T-helper 17 cell (primary cell): ENCODE measurements at regions not wholly inside any gene's neighbourhood (a gene's known extent, or its start where the extent isn't known, plus 50 kb on each side); places are given as distances from the start of the nearest gene placed in this dataset.

Experiments used
- ATAC-seq: fragments of 150-1000 bp; cut with Tn5 transposase; 2 replicates; pipeline ENCODE4 v1.10.0; 2021; ENCODE audit warnings: mild to moderate bottlenecking, moderate library complexity
- DNase-seq, 3 donors: peaks; one replicate each; pipeline versions ENCODE4 v3.0.0 to v3.0.0-alpha.2; 2020 to 2021
- H3K9me3 ChIP-seq: one replicate; pipeline ENCODE4 v1.7.0; 2013; ENCODE audit warnings: low read length, mild to moderate bottlenecking; ENCODE audit not compliant: control insufficient read depth, poor library complexity, severe bottlenecking
- H3K27ac Mint-ChIP-seq: one replicate; pipeline ENCODE4 v1.8.0; 2022; ENCODE audit warnings: mild to moderate bottlenecking, moderate library complexity, mixed read lengths
- H3K27me3 Mint-ChIP-seq: one replicate; pipeline ENCODE4 v1.8.0; 2022; ENCODE audit warnings: mixed read lengths
- H3K36me3 Mint-ChIP-seq: one replicate; pipeline ENCODE4 v1.8.0; 2022; ENCODE audit warnings: low read depth, mixed read lengths
- H3K4me1 Mint-ChIP-seq: one replicate; pipeline ENCODE4 v1.8.0; 2022; ENCODE audit warnings: mild to moderate bottlenecking, mixed read lengths
- H3K4me3 Mint-ChIP-seq: one replicate; pipeline ENCODE4 v1.8.0; 2022; ENCODE audit warnings: mild to moderate bottlenecking, moderate library complexity, mixed read lengths

DNA sequence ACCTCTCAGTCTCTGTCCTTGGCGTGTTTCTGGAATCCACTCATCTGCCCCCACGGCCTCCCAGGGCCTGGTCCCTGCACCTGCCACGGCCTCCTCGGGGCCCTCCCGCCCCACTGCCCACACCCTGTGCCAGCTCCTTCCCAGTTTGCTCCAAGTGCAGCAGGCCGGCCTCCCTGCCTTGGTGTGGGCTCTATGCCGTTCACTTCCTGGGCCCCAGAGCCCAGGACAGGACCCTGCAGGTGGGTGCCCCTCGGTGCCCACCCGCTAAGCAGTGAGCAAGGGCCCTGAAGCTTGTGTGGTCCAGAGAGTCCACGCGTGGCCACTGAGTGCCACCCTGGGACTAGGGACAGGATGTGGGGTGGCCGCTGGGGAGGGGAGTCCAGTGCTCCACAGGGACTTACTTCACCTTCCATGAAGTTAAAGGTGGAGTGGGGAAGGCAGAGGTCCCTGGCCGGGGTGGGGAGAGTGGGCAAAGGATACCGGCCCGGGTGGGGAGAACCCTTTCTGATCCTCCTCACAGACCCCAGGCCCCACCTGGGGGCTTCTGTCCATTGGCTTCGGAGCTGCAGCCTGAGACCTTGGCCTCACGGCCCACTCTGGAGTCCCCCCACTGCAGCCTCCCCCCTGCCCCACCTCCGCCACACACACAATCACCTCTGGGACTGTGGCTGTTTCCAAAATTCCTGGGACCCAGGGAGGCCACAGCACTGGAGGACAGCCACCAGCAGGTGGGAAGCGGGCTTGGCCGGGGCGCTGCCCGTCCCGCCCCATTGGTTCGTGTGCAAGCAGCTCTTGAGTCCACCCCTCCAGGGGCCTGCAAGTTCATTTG, 60.0 kb upstream of the NKX1-1 start:
- Mint-ChIP-seq H3K27me3 (peaks cover 14% of the 10 kb centered on the region), H3K36me3 (no peaks in the 10 kb centered on the region), H3K4me1 (peaks cover under 1% of the 10 kb centered on the region), H3K27ac (no peak overlapping the region), H3K4me3 (no peak overlapping the region)
- ATAC-seq: no peak
- no peak for DNase-seq
- no peaks in the 10 kb centered on the region for H3K9me3 ChIP-seq

DNA sequence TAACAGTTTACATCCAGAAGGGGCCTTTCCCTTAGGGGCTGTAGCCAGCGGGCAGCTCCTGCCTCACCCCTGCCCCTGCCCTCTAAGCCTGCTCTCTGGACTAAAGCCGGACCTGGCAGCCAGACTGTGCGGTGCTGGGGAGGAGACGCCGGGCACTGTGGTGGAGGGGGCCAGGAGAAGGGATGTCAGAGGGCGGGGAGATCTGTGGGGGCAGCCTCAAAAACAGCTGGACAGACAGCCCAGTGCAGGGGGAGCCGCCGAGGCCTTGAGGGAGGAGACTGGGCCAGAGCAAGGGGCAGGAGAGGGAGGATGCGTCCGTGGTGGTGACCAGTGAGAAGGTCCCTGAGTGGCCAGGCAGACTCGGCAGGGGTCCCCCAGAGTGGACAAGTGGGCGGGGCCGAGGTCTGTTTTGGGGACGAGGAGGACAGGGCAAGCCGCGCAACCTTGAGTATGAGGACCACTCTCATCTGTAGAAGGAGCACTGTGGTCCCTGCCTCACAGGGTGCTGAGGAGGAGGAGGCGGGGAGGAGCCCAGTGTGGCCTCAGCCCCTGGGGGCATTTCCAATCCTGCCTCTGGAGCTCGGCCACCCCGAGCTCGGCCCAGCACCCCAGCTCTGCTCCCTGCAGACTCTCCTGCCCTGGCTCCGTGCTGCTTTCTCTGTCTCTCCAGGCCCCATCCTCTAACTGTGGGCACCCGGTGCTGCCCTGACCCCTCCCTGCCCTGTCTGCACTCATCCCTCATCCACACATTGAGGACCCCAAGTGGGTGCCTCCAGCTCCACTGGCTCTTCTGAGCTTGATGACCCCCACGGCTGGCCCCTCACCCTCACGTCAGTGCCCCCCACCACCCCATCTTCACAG, 59.2 kb upstream of the NKX1-1 start:
- ATAC-seq (no peak), DNase-seq (no peak)
- H3K9me3 ChIP-seq: no peaks in the 10 kb centered on the region
- peaks cover 2% of the 10 kb centered on the region for H3K4me1 Mint-ChIP-seq
- peaks cover 4% of the 10 kb centered on the region for H3K36me3 Mint-ChIP-seq
- no peak overlapping the region for H3K4me3 Mint-ChIP-seq
- no peak overlapping the region for H3K27ac Mint-ChIP-seq
- peaks cover 20% of the 10 kb centered on the region for H3K27me3 Mint-ChIP-seq

DNA sequence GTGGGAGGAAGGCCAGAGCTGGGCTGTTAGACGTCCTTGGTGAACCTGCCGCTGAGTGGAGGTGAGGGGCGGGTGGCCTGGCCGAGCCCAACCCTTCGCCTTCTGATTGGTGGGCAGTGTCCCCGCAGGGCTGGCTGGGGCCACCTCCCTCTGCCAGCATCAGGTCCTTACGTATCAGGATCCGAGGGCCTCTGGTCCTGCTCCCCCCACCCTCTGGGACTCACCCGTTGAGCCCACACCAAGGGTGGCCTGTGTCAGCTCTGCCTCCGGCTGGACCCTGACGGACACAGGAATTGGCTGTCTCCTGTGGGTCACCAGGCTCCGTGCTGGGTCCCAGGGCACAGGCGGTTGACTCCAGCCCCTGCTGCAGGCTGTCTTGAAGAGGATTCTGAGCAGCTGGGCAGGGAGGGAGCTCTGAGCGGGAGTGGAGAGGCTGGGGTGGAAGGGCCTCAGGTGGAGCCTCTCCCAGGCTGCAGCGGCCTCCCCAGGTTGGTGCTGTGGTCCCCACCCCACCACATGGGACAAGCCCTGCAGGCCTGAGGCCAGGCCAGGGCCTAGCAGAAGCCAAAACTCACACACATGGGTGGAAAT, 58.4 kb upstream of the NKX1-1 start:
- peaks cover 2% of the 10 kb centered on the region for H3K4me1 Mint-ChIP-seq
- H3K27me3 Mint-ChIP-seq: peaks cover 24% of the 10 kb centered on the region
- H3K9me3 ChIP-seq: no peaks in the 10 kb centered on the region
- H3K27ac Mint-ChIP-seq: no peak overlapping the region
- ATAC-seq (no peak), DNase-seq (no peak)
- H3K36me3 Mint-ChIP-seq: peaks cover 6% of the 10 kb centered on the region
- H3K4me3 Mint-ChIP-seq: no peak overlapping the region

DNA sequence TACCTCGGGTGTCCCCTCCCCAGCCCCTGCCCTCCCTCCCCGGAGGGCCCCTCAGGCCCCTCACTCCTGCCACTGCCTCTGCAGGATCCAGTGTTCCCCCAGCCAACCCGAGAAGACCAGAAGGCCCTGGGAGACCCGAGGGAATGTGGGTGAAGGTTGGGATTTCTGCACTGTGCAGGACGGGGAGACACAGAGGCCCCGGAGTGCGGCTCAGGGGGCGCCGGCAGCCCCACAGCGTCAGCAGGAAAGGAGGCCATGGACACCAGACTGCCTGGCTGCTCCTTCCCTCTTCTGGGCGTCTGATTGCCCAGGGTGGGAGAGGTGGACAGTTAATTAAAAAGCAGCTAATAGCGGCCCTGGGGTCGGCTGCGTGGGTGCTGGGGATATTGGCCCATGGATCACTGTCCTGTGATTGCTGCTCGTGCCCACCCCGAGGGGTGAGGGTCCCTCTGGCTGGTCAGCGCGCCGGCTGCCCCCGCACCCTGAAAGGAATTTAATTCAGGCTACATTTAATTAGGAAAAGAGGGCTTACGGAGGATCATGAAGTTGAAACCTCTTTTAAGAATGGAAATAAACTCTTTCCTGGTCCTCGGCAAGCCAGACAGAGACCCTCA, 57.8 kb upstream of the NKX1-1 start:
- DNase-seq: no peak
- Mint-ChIP-seq H3K36me3 (peaks cover 6% of the 10 kb centered on the region), H3K27me3 (peaks cover 24% of the 10 kb centered on the region), H3K4me1 (peaks cover 2% of the 10 kb centered on the region), H3K27ac (no peak overlapping the region), H3K4me3 (no peak overlapping the region)
- no peak for ATAC-seq
- no peaks in the 10 kb centered on the region for H3K9me3 ChIP-seq

DNA sequence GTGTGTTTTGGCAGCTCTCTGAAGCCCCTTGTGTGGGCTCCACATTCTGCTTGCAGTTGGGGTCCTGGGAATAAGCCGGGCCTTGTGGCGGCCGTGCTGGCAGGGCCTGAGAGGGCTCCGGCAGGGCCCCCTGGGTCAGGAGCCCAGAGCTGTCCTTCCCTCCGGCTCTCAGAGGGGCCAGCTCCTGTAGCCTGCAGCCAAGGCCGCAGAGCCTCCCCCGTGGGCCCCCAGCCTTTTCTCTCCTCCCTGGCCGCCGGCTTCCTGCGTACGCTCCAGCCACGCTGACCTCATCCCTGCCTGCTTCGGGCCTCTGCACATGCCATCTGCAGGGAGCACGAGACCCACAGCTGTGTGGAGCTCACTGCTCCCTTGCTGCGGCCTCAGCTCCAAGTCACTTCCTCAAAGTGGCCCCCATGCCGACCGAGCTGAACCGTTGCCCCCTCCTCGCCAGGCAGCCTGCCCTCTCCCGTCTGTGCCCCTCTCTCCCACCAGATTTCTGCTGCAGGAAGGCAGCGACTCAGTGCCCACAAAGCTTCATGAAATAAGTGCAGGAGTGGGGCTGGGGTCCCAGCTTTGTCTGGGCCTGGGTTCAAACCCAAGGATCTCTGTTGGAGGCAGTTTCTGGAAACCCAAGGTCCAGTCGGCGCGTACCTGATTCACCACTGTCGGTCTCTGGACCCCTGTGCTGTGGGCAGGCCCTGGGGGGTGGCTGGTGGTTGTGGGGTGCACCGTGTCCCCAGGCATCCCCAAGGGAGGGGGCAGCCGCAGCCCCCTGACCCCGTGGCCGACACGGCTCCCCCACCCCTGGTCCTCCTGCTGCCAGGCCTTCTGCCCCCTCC, 57.1 kb upstream of the NKX1-1 start:
- DNase-seq (no peak), ATAC-seq (no peak)
- Mint-ChIP-seq H3K4me3 (no peak overlapping the region), H3K4me1 (peaks cover 2% of the 10 kb centered on the region), H3K36me3 (peaks cover 6% of the 10 kb centered on the region), H3K27ac (no peak overlapping the region), H3K27me3 (peaks cover 24% of the 10 kb centered on the region)
- no peaks in the 10 kb centered on the region for H3K9me3 ChIP-seq

DNA sequence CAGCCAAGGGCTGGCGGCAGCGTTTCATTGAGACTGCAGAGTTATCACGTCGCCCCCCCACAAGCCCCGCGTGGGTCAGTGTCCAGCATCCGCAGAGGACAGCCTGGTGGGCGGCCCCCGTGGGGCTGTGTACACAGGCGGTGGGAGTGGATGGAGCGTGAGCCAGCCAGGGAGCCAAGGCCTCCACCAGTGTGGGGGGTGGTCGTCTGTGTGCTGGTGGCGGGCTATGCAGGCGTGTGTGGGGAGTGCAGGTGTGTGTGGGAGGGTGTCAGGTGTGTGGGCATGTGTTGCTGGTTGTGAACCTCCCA, 56.5 kb upstream of the NKX1-1 start:
- Mint-ChIP-seq H3K27ac (no peak overlapping the region), H3K27me3 (peaks cover 24% of the 10 kb centered on the region), H3K4me3 (no peak overlapping the region), H3K4me1 (peaks cover 2% of the 10 kb centered on the region), H3K36me3 (peaks cover 6% of the 10 kb centered on the region)
- no peak for DNase-seq
- ATAC-seq: no peak
- H3K9me3 ChIP-seq: no peaks in the 10 kb centered on the region

DNA sequence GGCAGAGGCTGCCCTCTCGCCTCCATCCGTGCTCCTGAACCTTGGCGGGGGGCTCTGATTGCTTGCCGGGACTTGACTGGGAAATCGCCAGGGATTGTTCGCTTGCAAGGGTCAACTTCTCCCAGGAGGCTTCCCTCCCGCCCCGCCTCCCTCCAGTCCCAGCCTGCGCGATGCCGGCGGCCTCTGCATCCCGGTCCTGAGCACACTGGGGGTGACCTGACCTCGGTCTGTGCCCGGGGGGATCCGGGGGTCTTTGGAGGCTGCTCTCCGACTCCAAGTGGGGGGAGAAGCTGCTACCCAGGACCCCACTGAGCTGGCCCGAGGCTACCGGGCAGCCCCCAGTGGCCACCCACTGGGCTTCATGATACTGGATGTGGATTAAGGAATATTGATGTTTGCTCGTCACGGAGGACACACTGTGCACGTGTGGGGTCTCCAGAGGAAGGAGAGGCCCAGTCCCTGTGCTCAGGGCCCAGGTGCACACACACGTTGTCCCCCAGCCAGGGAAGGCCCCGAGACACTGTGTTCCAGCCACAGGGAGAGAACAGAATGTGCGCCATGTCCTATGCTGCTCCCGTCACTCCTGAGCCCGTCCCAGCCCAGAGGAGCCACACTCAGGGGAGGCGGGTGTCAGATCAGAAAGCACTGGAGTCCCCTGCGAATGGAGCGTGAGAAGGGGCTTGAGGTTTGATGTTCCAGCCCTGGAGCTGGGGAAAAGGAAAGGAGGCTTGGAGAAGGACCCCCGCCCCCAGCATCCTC, 55.9 kb upstream of the NKX1-1 start:
- Mint-ChIP-seq H3K27ac (no peak overlapping the region), H3K4me3 (no peak overlapping the region)
- no peak for DNase-seq

DNA sequence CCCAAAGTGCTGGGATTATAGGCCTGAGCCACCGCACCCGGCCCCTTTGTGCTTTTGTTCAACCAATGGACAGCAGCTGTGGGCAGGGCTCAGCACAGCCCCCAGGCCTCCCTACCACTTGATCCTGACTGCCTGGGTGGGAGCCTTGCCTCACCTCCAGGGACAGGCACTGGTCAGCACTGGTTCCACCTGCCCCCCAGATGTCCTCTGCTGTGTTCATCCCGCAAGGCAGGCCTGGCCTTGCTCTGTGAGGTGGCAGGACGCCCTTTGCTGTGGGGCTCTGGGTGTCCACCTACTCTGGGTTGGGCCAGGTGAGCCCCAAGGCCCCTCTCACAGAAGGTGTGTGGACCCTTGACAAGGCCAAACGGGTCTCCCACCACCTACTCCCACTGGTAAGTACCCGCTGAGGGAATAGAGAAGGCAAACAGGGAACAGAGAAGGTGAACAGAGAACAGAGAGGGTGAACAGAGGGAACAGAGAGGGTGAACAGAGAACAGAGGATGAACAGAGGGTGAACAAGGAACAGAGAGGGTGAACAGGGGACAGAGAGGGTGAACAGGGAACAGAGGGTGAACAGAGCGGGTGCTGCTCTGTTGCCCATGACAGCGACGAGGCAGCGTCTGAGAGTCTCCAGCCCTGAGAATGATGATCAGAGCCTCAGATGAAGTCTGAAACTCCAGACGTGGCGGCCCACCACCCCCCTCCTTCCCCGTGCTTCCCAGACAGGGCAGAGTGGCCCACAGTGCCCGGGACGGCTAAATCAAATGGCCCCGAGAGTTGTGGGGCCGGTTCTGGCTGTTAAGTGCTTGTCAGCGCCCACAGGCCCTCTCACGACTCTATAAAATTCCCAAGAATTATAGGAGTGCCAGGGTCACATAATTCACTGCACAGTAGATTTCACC, 55.0 kb upstream of the NKX1-1 start:
- DNase-seq: no peak
- peaks cover 6% of the 10 kb centered on the region for H3K36me3 Mint-ChIP-seq
- peaks cover 2% of the 10 kb centered on the region for H3K4me1 Mint-ChIP-seq
- no peaks in the 10 kb centered on the region for H3K9me3 ChIP-seq
- no peak overlapping the region for H3K27ac Mint-ChIP-seq
- H3K27me3 Mint-ChIP-seq: peaks cover 24% of the 10 kb centered on the region
- no peak for ATAC-seq
- H3K4me3 Mint-ChIP-seq: no peak overlapping the region

More for the DNA sequence above, 55.9 kb upstream of the NKX1-1 start:
- no peak for ATAC-seq
- Mint-ChIP-seq H3K4me1 (peaks cover 2% of the 10 kb centered on the region), H3K36me3 (peaks cover 6% of the 10 kb centered on the region), H3K27me3 (peaks cover 24% of the 10 kb centered on the region)
- H3K9me3 ChIP-seq: no peaks in the 10 kb centered on the region

DNA sequence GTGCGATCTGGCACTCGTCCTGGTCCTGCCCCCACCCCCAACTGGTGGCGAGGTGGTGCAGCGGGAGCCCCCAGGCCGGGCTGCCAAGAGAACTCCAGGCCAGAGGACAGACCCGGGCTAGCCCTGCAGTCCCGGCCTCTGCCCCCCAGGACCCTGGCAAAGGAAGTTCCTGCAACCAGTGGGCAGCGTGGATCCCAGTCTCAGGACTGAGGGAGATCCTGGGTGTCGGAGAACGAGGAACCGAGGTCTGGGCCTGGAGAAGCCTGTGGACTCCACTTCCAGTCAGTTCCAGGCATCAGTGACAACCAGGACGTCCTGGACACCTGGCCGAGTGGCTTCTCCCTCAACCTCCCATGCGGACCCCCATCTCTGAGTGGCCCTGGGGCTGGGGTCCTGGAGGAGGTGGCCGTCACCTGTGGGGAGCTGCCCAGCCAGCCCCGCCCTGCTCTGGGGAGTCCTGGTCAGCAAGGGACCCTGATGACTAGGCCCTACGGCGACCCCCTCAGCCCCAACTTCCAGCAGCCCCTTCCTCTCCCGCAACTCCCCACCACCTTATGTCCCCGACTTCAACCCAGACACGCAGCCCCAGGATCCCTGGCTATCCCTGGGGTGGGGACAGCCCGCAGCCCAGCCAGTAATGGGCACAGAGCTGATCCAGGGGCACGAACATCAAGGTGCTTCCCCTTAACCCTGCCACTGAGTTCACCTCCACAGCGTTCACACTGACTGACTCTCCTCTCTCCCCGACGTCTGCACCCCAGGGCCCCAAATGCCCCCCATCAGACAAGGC, 53.7 kb upstream of the NKX1-1 start:
- no peak overlapping the region for H3K4me3 Mint-ChIP-seq
- H3K27me3 Mint-ChIP-seq: peaks cover 24% of the 10 kb centered on the region
- H3K36me3 Mint-ChIP-seq: peaks cover 6% of the 10 kb centered on the region
- H3K4me1 Mint-ChIP-seq: peaks cover 2% of the 10 kb centered on the region
- H3K27ac Mint-ChIP-seq: no peak overlapping the region
- H3K9me3 ChIP-seq: no peaks in the 10 kb centered on the region
- no peak for DNase-seq
- no peak for ATAC-seq

DNA sequence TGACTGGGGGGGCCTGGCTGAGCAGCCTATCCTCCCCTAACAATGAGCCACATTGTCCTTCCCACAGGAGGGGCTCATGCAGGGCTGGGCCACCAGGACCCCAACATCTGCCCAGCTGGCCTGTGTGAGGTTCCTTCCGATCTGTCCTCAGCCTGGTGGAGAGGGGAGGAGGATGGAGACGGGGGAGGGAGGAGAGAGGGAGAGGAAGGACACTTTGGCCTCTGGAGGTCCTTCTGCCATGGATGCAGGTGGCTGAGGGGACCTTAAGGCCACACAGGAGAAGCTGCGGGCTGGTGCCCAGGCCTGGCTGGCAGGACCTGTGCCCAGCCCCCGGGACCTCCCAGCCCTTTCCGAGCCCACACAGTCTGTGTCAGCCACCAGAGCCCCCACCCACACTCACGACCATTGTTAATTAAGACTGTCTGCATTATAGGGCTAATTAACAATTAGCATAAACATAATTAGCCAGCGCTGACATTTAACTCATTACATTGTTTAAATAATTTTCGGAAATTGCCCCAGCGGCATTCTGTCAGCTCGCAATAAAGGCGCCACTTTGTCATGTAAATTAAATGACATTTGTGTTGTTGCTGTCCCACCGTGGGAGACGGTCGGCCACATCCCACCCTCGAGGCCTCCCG, 53.0 kb upstream of the NKX1-1 start:
- H3K9me3 ChIP-seq: no peaks in the 10 kb centered on the region
- Mint-ChIP-seq H3K4me3 (no peak overlapping the region), H3K27ac (no peak overlapping the region), H3K27me3 (peaks cover 24% of the 10 kb centered on the region), H3K4me1 (peaks cover 2% of the 10 kb centered on the region), H3K36me3 (peaks cover 6% of the 10 kb centered on the region)
- ATAC-seq: no peak
- DNase-seq: no peak
